ENCODE measurements at regions not wholly inside any gene's neighbourhood (a gene's known extent, or its start where the extent isn't known, plus 50 kb on each side); places are given as distances from the start of the nearest gene placed in this dataset.

DNA sequence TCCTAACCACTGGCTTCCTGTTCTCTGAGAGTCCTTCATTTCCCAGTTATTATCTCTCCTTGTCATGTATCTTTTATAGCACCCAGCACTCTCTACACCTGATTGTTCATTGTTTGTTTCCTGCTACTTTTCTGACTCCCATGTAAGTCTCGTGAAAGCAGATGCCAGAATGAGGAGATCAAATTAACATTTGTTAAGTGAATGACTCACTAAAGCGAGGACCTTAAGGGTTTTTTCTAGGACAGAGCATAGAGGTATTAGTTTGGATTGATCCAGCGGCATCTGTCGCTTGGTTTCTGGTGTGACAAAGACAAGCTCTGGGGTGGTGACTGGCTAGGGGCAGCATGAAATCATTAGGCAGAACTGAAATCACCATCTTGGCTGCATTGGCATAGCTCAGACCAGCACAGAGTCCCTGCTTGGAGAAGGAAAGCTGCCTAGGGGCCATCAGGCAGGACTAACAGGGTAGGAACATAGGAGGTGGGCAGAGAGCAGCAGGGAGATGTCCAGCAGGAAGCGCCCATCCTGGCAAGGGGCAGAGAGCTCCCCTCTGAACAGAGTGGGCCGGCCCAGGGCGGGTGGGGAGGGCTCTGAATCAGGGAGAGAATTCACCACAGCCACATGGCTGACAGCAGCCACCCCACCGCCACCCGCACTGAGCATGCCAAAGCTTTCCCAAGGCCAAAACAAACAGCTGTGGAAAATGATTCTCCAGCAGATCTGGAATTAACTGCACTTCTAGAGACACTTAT, 97.1 kb upstream of the CEP85L start:
- no peak for TF ChIP-seq CTCF (conservative IDR thresholded peaks at IDR 0.05)
- no peak for TF ChIP-seq EZH2 (IDR thresholded peaks at IDR 0.05; ENCODE audit: low read depth)

All from PC-9 (cell line).